Activated CD4-positive, alpha-beta T cell treated with anti-CD3 and anti-CD28 coated beads, Interleukin-2, Interleukin-4, amounts not matched to agents 100 ng/mL and 50 ng/mL, durations not matched to agents 16 hours and 8 hours (primary cell): ENCODE measurements at regions not wholly inside any gene's neighbourhood (a gene's known extent, or its start where the extent isn't known, plus 50 kb on each side); places are given as distances from the start of the nearest gene placed in this dataset.
"Not testable (repeated sequence)": the region's sequence is repeated elsewhere in the genome, so short reads cannot be mapped to it uniquely, and the experiment has no call there.

ENCODE experiments used
- DNase-seq: peaks from one replicate; pipeline ENCODE4 v3.0.0-alpha.2; 2020; ENCODE audit warnings: low spot score

GRCh38 chr9:22508354-22508753, 61.7 kb downstream of the DMRTA1 start:
- DNase-seq, result not testable (repeated sequence)

- DNase-seq, result no peak
Observed at GRCh38 chr9:22508790-22509189, 62.2 kb downstream of the DMRTA1 start.

GRCh38 chr9:22512495-22512894, 65.9 kb downstream of the DMRTA1 start:
- DNase-seq, result no peak

- DNase-seq, result no peak
Observed at GRCh38 chr9:22514871-22515270, 68.2 kb downstream of the DMRTA1 start.

- DNase-seq, result no peak
Observed at GRCh38 chr9:22522206-22522740, 75.6 kb downstream of the DMRTA1 start.

GRCh38 chr9:22528485-22528884, 81.9 kb downstream of the DMRTA1 start:
- no peak for DNase-seq

GRCh38 chr9:22529426-22530199, 83.0 kb downstream of the DMRTA1 start:
- DNase-seq, result no peak

- DNase-seq, result no peak
Observed at GRCh38 chr9:22535780-22536179, 89.2 kb downstream of the DMRTA1 start.

GRCh38 chr9:22537721-22538120, 91.1 kb downstream of the DMRTA1 start:
- DNase-seq, result no peak

- no peak for DNase-seq
Observed at GRCh38 chr9:22548625-22549024, 102.0 kb downstream of the DMRTA1 start.

GRCh38 chr9:22574740-22575139, 128.1 kb downstream of the DMRTA1 start:
- no peak for DNase-seq

GRCh38 chr9:22580788-22581187, 134.2 kb downstream of the DMRTA1 start:
- DNase-seq, result no peak

GRCh38 chr9:22582221-22582620, 135.6 kb downstream of the DMRTA1 start:
- DNase-seq, result no peak

- no peak for DNase-seq
Observed at GRCh38 chr9:22588918-22589317, 142.3 kb downstream of the DMRTA1 start.

GRCh38 chr9:22590336-22591033, 143.9 kb downstream of the DMRTA1 start:
- no peak for DNase-seq

- DNase-seq, result no peak
Observed at GRCh38 chr9:22595805-22596204, 149.2 kb downstream of the DMRTA1 start.

GRCh38 chr9:22617156-22617555, 170.5 kb downstream of the DMRTA1 start:
- no peak for DNase-seq

GRCh38 chr9:22622815-22623214, 176.2 kb downstream of the DMRTA1 start:
- no peak for DNase-seq

- DNase-seq, result no peak
Observed at GRCh38 chr9:22623236-22623635, 176.6 kb downstream of the DMRTA1 start.

GRCh38 chr9:22625540-22625939, 178.9 kb downstream of the DMRTA1 start:
- no peak for DNase-seq

- DNase-seq, result no peak
Observed at GRCh38 chr9:22643541-22643940, 196.9 kb downstream of the DMRTA1 start.

GRCh38 chr9:22645893-22646292, 199.3 kb downstream of the DMRTA1 start:
- no peak for DNase-seq

- no peak for DNase-seq
Observed at GRCh38 chr9:22649384-22649783, 202.8 kb downstream of the DMRTA1 start.
